ENCODE measurements at regions not wholly inside any gene's neighbourhood (a gene's known extent, or its start where the extent isn't known, plus 50 kb on each side); places are given as distances from the start of the nearest gene placed in this dataset.

GRCh38 chr2:104164721-104165252 is 689.1 kb upstream of the POU3F3 start:
- no peak for DNase-seq

GRCh38 chr2:104177179-104177578 is 676.7 kb upstream of the POU3F3 start:
- no peak for DNase-seq

- no peak for DNase-seq
These were observed 674.3 kb upstream of the POU3F3 start for GRCh38 chr2:104179644-104180043.

DNA sequence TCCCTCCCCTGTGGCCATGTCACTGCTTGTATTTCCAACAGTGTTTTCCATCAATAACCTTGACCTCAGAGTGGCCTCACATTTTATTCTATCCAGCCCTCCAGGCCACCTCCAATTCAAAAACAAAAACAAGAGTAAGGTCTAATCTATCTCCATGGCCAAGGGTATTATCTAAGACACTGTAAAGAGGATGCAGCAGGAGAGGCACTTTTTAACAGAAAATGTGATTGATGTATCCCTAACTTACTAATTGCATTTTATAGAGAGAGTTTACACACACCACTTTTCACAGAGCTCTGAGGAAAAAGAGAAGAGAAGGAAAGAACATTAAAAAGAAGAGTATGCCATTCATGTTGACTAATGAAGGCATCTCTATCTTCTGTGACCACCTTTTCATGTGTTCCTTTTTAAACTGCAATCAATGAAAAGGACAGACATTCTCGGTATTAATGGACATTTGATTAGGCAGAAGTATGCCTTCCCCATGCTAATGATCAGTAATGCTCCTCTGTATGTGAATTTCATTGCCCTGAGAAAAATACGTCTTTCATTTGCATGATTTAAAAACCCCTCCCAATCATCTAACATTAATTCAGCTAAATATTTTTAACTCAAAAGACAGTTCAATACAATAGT is 653.3 kb upstream of the POU3F3 start:
- DNase-seq = no peak

DNA sequence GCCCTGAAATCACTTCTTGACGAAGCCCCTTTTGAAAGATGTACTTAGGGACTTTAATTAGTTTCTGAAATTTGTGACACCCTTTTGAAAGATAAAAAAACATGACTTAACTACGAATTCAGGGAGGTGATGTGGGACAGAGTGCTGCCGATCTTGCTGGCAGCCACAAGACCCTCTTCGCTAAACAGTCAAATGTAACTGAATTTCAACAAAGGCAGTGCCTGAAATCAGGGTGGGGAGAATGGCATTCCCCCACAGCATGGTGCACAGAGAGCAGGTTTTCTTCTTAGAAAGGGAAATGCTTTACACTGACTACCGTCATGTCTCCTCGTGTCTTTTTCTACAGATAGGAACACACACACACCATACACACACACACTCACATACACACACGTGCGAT is 640.2 kb upstream of the POU3F3 start:
- DNase-seq = no peak

DNA sequence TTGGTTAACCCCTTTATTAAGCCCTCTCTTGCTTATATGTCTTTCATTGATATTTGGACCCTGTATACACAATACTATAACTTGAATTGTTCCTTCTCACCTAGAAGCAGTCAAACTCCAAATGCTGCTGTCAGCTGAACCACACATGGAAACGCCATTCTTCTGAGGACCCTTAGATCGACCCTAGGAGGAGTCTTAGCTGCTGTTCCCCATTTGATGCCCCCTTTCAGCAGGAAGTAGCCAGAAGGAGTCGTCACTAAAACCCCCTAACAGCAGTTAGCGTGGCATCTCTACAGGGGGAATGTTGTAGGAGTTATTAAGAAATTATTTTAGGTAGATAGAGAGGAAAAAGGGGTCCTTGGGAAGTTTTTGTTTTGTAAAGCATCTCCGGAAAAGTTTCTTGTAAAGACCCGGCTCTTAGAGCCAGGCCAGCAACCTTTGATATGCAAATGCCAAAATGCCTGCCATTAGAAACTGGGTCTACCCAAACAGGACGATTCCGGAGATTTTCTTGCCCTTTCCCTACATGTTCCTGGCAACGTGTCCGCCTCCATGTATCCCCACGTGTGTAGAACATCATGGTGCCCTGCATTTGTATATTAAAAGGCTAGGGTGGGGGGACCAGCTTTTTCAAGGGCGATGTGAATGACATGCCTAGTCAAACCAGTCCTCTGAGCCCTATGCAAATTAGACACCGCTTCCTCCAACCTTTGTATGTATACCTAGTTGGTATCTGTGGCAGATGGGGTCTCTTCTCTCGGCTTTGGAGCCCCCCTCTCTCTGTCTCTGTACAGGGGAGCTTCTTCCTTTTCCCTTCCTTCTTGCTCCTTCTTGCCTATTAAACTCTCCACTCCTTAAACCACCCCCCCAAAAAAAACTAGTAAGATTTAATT is 638.4 kb upstream of the POU3F3 start:
- no peak for DNase-seq

DNA sequence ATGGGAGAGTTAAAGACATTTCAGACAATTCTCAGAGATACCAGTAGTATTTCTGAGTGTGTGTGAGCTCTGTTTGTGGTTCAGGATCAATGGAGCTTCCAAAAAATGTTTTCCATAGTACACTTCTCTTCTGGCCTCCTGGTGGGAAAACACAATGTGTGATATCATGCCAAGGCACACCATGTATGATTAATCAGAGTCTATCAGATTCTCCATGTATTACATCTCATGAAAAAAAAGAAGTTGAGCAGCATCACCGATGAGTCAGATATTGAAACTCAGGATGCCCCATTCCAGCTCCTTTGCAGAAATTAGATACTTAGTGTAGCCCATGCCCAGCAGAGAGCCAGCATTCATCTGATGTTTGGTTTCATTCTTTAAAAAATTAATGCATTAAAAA is 620.3 kb upstream of the POU3F3 start:
- DNase-seq = no peak

DNA sequence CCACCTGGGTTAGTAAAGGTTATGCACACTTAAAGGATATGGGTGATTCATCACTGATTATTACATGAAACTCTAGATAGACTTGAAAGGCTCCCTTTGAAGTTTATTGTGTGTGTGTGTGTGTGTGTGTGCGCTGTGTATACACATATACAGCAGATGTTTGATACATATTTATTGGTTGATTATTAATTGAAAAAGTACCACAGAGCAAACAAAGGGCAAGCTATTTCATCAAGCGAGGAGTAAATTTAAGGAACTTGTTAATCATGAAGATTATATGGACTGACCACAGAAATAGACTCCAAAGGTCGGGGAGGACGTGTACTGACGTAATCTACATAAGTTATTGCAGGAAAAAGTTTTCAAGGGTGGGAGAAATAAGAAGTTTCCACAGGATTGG is 617.4 kb upstream of the POU3F3 start:
- DNase-seq = no peak

- no peak for DNase-seq
These were observed 612.9 kb upstream of the POU3F3 start for GRCh38 chr2:104240984-104241383.

GRCh38 chr2:104249629-104250028 is 604.3 kb upstream of the POU3F3 start:
- no peak for DNase-seq

GRCh38 chr2:104250635-104251034 is 603.3 kb upstream of the POU3F3 start:
- no peak for DNase-seq

GRCh38 chr2:104254017-104254416 is 599.9 kb upstream of the POU3F3 start:
- no peak for DNase-seq

DNA sequence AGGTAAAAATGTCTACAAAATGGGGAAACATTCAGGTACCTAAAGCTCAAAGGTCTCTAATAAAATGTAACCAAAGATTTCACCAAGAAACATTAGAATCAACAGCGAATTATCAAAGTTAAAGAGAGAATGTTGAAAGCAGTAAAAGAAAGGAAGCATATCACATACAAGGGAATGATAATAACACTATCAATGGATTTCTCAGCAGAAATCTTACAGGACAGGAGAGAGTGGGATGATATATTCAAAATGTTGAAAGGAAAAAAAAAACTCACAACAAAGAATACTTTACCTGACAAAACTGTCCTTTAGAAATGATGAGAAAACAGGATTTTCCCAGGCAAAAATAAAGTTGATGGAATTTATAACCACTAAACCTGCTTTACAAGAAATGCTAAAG is 591.2 kb upstream of the POU3F3 start:
- DNase-seq = no peak

- DNase-seq = no peak
These were observed 574.3 kb upstream of the POU3F3 start for GRCh38 chr2:104279646-104280045.

DNA sequence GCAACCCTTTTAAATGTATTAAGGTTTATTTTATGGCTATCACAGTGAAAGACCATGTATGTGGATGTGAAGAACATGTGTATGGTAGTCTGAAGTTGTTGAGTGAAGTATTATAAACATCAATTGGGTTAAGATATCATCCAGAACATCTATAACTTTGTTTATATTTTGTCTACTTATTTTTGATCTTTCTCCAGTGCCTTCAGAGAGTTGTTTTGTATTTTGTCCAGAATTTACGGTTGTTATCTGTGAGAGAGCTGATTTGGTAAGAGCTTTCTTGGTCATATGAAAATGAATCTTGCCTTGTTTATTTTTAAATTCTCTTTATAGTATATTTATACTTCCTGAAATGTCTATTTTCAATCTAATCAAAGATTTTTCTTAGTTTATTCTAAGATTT is 573.7 kb upstream of the POU3F3 start:
- no peak for DNase-seq

- DNase-seq = no peak
These were observed 567.1 kb upstream of the POU3F3 start for GRCh38 chr2:104286841-104287240.

DNA sequence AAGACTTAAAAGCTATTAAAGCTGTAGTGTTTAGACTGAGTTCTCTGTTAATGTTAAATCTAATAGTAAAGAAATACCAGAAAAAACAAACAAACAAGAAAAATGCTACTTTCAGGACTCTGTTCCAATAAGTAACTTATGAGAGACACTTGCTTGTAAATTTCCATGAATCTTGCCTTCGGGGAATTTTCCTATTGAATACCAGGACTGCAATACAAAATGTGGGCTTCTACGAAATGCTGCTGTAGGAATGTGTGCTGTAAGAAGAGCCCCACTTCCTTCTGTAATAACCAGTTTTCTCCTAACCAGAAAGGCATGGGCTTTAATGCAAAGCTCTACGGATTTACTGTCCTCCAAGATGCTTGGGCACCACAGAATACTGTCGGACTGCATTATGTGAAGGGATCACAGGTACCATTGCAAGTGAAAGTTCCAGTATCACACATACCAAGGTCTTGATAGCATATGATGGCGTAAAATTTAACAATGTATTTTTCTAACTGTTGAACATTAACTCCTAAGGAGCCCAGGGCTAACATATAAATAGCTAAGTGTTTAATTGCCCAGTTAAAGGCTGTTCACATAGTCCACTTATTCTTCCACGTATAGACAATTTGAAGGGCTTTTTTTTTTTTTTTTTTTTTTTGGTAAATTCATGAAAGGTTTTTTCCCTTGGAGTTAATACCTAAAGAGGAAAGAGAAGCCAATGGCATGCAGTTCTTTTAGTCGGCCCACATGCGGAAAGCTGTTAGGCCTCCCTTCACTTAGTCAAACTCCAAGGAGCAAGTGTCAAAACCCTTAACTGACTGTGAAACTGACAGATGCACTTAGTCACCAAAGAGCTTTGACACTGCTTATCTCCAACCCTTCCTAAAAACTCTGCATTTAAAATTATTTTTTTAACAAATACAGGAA is 564.0 kb upstream of the POU3F3 start:
- DNase-seq = no peak

DNA sequence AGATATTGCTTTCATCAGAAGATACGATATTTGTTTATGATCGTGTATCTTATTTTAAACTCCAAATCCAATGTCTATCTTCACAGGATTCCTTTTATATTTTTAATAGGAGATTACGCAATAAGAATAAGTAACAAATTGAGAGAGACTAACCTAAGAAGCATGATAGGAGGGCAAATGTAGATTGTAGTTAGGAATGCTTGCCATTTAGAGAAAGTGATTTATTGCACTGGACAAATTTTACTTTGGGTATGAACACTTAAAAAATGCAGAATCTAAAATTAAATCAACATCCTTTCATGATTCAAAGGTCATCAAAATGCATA is 563.4 kb upstream of the POU3F3 start:
- DNase-seq = no peak

- no peak for DNase-seq
These were observed 541.2 kb upstream of the POU3F3 start for GRCh38 chr2:104312684-104313083.

DNA sequence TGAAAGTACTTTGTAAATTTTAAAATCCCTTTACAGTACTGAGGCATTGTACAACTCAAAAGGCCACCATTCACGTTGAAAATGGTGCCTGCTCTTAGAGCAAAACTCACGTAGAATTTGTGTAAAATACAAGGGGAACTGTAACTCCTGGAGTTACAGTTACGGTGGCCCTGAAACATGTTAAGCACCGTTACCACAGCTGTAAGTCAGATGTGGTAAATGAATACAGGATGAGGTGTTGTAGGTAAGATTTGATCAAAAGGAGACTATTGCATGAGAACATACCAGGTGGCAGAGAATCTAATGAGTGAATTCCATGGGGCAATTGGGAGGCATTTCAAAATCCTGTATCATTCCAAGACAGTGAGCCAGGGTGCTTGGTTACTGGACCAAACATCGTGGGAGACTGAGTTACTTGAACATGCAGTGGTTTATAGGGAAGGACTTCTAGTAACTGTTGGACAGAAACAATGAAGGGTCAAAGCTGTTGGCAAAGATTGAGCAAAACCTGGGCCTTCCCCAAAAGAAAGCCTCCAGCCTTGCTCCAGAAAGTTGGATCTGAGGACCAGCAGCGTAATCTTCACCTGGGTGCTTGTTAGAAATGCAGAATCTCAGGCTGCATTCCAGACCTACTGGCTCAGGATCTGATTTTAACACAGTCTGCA is 535.8 kb upstream of the POU3F3 start:
- DNase-seq = no peak

- DNase-seq = no peak
These were observed 532.7 kb upstream of the POU3F3 start for GRCh38 chr2:104321116-104321795.

- no peak for DNase-seq
These were observed 532.0 kb upstream of the POU3F3 start for GRCh38 chr2:104321796-104322349.
